HCT116 (cell line): ENCODE measurements at regions not wholly inside any gene's neighbourhood (a gene's known extent, or its start where the extent isn't known, plus 50 kb on each side); places are given as distances from the start of the nearest gene placed in this dataset.

Experiments
- ATF3 ChIP-seq: IDR thresholded peaks from 2 replicates; pipeline ENCODE4 v1.6.1; 2012
- CTCF ChIP-seq, 3 experiments: fragments of 200-600 bp in 1 of 3; sonication (generic) in 1 of 3; IDR thresholded peaks in 2 of 3; conservative IDR thresholded peaks in 1 of 3; 2 replicates each; pipeline ENCODE4 v1.5.1; 2012 to 2017; ENCODE audit warnings: low read depth in 2 of 3, low read length in 2 of 3, antibody characterized with exemption in 1 of 3, borderline replicate concordance in 1 of 3, control low read depth in 1 of 3, mild to moderate bottlenecking in 1 of 3, mixed read lengths in 1 of 3, mixed run types in 1 of 3, moderate library complexity in 1 of 3; ENCODE audit not compliant: insufficient read depth in 1 of 3
- ZFX ChIP-seq: fragments of 450-650 bp; IDR thresholded peaks from 2 replicates; pipeline ENCODE4 v1.6.1; 2017

- no peak for TF ChIP-seq CTCF (IDR thresholded peaks at IDR 0.05 in 2 of 3, conservative IDR thresholded peaks at IDR 0.05 in 1 of 3; ENCODE audit: borderline replicate concordance in 1 of 3, insufficient read depth in 1 of 3, low read depth in 2 of 3, low read length in 2 of 3)
- TF ChIP-seq ZFX: no peak
- no peak for TF ChIP-seq ATF3
These were observed 372.3 kb upstream of the CCNH start for GRCh38 chr5:87784879-87785495.
